Astrocyte of the hippocampus (primary cell): ENCODE measurements at regions not wholly inside any gene's neighbourhood (a gene's known extent, or its start where the extent isn't known, plus 50 kb on each side); places are given as distances from the start of the nearest gene placed in this dataset.

ENCODE experiments used
- DNase-seq: peaks from one replicate; pipeline ENCODE4 v3.0.0; 2011; ENCODE audit warnings: low read depth, low spot score

DNA sequence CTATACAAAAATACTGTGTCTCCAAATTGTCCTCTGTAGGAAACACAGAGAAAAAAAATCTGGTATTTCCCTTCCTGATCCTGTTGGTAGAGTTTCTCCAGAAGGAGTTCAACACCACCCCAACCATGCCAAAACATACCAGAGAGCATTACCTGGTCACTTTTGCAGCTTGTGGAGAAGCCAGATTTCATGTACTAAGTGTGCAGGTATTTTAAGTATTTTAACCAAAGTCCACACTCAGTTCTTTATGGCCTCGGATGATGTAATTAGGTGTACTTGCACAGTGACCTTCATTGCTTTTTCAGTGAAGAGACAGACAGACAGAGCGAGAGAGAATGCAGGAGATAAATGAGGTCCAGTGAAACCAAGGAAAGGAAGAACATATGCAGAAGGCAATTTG is 2046.8 kb upstream of the CDH9 start:
- DNase-seq = no peak

DNA sequence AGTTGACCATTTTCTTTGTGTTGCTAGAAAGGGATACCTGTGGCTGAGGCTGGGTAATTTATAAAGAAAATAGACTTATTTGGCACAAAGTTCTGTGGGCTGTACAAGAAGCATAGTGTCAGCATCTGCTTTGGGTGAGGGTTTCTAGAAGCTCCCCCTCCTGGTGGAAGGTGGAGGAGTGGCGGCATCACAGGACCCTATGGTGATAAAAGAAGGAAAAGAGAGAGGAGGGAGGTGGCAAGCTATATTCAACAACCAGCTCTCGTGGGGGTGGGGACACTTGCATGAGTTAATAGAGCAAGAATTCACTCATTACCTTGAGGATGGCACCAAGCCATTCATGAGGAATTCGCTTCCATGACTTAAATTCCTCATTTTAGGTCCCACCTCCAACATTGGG is 2041.4 kb upstream of the CDH9 start:
- DNase-seq = no peak

DNA sequence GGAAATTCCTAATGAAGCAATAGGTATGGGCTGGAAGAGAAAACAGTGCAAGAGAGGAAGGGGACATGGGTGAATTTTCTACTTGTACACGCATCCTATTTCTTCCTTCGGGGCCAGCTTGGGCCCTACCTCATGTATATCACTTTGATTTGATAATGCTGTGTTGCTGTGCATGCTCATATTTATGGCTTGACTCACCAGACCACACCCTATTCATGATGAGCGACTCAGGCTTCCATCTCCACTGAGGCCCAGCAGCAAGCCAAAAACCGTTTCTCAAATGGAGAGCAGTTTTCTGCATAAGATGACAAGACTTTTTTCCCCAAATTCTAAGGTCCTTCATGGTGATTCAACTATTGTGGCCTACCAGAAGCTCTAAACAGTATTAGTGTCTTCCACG is 2039.1 kb upstream of the CDH9 start:
- no peak for DNase-seq

GRCh38 chr5:29069104-29069402 is 2030.7 kb upstream of the CDH9 start:
- no peak for DNase-seq

DNA sequence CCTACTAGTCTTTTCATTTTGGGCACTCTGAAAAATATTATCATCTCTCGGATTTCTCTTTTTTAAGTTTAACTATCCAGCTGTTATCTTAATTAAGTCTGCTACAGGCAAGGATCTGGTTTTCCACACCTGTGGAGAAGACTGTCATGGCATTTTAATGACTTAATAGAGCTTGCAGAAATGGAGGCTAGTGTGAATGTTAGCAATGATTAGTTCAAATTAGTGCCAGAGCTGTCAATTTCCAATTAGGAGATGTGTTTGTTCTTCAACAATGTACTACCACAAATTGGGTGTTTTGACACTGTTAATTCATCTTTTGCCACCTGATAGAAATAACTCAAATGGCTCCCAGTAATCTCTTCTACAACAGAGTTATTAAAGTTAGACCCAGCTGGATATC is 2023.0 kb upstream of the CDH9 start:
- DNase-seq = no peak

- DNase-seq = no peak
These were observed 2016.3 kb upstream of the CDH9 start for GRCh38 chr5:29054694-29055093.

DNA sequence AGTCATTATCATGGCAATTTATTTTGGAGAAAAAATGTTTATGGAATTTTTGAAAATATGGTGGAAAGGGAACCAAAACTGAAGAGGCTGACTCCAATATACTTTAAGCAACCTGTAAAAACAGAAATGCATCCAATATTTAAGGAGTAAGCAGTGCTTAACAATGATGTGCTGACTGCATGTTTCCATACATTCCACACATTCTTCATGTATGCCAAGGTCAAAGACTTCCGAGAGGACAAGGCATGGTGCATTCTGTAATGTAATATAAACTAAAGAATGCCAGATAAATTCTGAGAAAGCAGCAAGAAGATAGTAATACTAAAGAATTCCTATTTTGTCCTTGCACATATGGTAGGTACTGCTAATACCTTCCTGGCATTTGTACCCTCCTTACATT is 2015.9 kb upstream of the CDH9 start:
- DNase-seq = no peak

GRCh38 chr5:29051509-29051908 is 2013.1 kb upstream of the CDH9 start:
- DNase-seq = no peak

GRCh38 chr5:29042152-29042551 is 2003.8 kb upstream of the CDH9 start:
- DNase-seq = no peak

DNA sequence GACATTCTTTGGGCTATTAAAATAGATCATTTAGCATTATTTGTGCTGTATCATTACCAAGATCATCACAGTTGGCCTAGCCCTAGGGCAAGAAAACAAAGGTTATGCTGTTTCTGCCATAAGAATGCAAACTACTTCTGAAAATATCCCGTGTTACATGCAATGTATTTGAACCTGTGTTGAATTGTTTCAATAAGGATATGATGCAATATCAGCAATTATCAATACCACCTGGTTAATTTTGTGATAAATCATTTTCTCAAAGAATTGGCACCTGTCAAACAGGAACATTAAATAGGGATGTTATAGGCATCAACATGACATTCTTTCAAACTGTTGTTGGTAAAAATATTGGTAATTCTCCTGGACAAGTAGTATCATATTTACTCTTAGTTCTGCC is 2002.0 kb upstream of the CDH9 start:
- DNase-seq = no peak

DNA sequence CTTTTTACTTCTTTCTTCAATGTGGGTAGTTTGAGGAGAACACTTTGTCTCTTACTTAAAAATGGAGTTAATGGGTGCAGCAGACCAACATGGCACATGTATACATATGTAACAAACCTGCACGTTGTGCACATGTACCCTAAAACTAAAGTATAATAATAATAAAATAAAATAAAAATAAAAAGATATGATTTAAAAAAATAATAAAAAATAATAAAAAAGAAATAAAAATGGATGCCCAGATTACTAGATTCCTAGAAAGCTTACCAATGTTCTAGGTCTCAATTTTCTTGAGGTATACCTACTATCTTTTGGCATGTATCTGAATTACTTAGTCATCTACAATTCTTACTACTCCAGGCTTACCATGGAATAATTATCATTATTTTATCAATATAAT is 2001.6 kb upstream of the CDH9 start:
- DNase-seq = no peak

DNA sequence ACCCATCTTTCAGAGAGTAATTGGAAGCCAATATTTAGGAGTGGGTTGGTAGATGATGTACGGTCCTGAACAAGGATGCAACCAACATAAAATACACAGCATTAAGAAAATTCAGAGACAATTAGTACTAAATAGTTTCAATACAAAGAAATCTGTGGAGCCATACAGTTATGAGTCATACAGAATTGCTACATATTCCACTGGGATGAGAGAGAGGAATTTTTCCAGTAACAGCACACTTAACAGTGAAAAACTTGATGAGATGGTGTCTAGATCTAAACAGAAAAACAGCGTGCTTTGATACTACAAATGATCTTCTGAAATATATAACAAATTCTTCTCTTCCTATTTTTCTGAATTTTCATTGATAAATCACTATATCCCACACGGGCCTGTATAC is 1999.3 kb upstream of the CDH9 start:
- no peak for DNase-seq

DNA sequence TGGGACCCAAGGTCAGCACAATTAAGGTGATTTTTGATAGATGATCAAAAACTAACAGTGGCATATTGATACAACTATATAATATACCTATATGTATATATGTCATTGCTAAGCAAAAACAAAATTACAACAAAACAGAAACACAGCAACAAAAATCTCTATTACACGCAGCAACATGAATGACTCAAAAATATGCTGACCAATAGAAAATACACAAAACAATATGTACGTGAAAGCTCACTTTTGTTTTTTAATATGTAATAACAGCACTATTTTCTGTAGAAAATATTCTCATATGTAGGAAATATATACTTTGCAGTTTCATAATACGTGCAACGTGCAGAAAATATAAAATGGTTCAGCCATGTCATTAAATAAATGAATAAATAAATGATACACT is 1985.7 kb upstream of the CDH9 start:
- DNase-seq = no peak

DNA sequence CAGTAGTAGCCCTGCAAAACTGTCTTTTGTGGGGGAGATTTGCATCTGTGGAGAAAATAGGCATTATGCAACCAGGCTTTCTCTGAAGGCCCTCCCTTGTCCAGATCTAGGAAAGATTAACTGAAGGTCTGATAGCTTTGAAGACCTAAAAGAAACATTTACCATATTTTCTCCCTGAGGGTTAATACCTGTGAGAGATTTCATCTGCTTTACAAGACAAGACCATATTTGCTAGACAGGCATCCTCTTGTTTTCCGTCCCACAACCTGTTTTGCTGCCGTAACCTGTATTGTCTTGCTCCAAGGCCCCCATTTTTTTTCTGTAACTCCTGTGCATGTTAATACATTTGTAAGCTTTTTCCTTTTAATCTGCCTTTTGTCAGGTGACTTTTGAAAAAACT is 1985.2 kb upstream of the CDH9 start:
- DNase-seq = no peak

DNA sequence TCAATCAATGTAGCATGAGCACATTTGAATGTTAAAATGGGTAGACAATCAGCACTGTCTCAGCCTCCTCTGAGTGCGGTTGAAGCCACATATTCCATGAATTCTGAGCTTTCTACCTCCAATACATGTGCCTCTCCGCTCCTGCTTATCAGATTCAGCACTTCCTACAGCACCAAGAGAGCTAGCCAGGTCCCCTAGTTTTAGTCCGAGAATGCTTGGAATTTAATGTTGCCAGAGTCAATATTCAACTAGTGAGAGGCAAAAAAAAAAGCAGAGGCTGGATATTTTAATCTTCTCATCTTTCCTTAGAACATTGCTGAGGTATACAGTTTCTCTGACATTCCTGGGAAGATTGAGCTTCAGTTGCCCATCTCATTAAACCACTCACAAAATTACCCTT is 1979.1 kb upstream of the CDH9 start:
- DNase-seq = no peak

GRCh38 chr5:29016067-29016466 is 1977.7 kb upstream of the CDH9 start:
- no peak for DNase-seq

DNA sequence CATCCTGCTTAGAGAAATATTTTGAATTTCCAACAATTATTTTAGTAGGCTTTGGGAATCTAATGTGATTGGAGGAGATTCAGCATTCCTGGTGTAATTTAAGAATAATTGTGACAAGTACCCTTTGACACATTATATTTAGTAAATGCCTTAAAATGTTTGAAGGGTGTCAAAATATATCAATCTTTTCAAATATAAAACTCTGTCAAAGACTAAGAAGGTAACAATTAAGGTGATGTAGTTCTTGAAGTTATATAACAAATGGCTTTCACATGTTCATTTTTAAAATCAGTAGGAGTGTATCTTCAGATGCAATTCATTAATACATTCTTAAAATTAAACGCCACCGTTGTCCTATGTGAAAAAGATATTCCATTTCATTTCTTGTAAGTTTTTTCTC is 1977.1 kb upstream of the CDH9 start:
- no peak for DNase-seq

DNA sequence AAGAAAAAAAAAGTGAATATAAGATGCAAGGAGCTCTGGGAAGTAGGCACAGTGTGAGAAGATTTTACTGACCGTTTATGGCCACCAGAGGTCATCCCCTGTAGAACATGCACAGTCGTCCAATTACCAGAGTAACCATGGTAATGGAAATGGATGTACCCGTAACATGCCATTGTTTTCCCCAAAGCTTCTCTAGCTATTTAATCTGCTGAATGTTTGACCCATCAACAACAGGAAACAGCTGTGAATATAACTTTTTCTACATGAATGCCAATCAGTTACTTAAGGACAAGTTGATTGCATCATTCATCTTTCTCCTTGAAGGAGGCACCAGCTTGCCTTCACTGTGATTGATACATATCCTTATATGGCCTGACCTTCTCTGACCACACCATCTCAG is 1967.0 kb upstream of the CDH9 start:
- no peak for DNase-seq

- DNase-seq = no peak
These were observed 1964.1 kb upstream of the CDH9 start for GRCh38 chr5:29002481-29002880.

- DNase-seq = no peak
These were observed 1963.3 kb upstream of the CDH9 start for GRCh38 chr5:29001666-29002065.

DNA sequence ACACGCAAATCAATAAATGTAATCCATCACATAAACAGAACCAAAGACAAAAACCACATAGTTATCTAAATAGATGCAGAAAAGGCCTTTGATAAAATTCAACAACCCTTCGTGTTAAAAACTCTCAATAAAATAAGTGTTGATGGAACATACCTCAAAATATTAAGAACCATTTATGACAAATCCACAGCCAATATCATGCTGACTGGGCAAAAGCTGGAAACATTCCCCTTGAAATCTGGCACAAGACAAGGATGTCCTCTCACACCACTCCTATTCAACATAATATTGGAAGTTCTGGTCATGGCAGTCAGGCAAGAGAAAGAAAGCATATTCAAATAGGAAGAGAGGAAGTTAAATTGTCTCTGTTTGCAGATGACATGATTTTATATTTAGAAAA is 1946.3 kb upstream of the CDH9 start:
- no peak for DNase-seq

- no peak for DNase-seq
These were observed 1937.1 kb upstream of the CDH9 start for GRCh38 chr5:28975508-28975907.

DNA sequence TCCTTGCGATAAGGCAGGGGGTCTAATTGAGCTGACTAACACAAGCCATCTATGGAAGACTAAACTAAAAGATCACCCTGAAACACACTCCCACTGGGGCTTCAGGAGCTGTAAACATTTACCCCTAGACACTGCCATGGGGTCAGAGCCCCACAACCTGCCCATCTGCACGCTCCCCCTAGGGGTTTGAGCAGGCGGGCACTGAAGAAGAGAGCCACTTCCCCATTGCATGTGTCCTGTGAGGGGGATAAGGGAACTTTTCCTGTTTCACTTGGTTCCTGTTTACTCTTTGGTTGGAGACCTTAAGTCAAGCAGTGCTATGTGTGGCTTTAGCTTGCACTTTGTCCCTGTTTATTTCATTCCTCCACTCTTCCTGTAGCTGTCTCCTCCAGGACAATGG is 1929.5 kb upstream of the CDH9 start:
- DNase-seq = no peak

DNA sequence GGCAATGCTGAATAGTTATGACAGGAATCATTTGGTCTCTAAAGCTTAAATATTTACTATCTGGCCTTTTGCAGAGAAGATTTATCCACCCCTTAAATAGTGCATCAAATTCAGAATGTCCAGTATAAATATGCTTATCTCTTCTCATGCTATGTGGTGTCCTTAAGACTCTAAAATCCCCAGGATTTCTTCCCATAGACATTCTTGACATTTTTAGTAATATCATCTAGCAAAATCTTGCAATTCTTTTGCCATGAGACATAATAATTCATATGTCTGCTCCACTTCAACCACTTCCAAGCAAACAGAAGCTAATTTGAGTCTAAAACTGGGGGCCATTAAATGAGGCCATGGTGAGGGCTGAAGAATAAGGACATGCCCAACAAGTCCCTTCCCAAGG is 1923.4 kb upstream of the CDH9 start:
- no peak for DNase-seq

DNA sequence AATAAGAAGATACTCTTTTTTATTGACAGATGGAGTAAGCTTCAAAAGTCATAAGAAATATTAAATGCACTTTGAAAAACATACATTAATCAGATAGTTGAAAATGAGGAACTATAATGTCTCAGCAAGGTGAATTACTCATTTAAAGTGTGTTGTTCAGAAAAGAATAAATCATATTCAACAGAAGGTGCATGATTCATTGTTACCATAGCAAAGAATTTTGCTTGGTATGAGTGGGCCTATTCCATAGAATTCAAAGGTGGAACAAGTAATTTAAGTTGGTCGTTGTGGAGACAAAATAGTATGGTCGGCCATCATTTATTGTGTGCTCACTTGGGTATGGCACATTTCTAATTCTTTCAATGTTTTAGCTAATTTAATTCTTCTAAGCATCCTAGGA is 1920.2 kb upstream of the CDH9 start:
- no peak for DNase-seq
